ENCODE measurements at regions not wholly inside any gene's neighbourhood (a gene's known extent, or its start where the extent isn't known, plus 50 kb on each side); places are given as distances from the start of the nearest gene placed in this dataset.

- ATAC-seq (no peak), DNase-seq (no peak)
- TF ChIP-seq, protein P1, sequence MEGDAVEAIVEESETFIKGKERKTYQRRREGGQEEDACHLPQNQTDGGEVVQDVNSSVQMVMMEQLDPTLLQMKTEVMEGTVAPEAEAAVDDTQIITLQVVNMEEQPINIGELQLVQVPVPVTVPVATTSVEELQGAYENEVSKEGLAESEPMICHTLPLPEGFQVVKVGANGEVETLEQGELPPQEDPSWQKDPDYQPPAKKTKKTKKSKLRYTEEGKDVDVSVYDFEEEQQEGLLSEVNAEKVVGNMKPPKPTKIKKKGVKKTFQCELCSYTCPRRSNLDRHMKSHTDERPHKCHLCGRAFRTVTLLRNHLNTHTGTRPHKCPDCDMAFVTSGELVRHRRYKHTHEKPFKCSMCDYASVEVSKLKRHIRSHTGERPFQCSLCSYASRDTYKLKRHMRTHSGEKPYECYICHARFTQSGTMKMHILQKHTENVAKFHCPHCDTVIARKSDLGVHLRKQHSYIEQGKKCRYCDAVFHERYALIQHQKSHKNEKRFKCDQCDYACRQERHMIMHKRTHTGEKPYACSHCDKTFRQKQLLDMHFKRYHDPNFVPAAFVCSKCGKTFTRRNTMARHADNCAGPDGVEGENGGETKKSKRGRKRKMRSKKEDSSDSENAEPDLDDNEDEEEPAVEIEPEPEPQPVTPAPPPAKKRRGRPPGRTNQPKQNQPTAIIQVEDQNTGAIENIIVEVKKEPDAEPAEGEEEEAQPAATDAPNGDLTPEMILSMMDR (IDR thresholded peaks at IDR 0.05), result no peak
- H3K4me1 ChIP-seq (ENCODE audit: low read depth), result no peaks in the 10 kb centered on the region
- H3K36me3 ChIP-seq (ENCODE audit: low read depth), result no peaks in the 10 kb centered on the region
- intact Hi-C loops (cut with DNase I, micrococcal nuclease), result no loop called here
- H3K9me3 ChIP-seq, result no peaks in the 10 kb centered on the region
- H3K4me3 ChIP-seq, result no peak overlapping the region
These were observed 337.5 kb upstream of the NT5C1B start for GRCh38 chr2:18926631-18927524.

- Histone ChIP-seq H3K9me3 (no peaks in the 10 kb centered on the region), H3K4me3 (no peak overlapping the region), H3K4me1 (ENCODE audit: low read depth) (no peaks in the 10 kb centered on the region), H3K36me3 (ENCODE audit: low read depth) (no peaks in the 10 kb centered on the region)
- ATAC-seq (no peak), DNase-seq (no peak)
- TF ChIP-seq, protein P1 (IDR thresholded peaks at IDR 0.05), result no peak
- intact Hi-C loops (cut with DNase I, micrococcal nuclease), result no loop called here
These were observed 335.9 kb upstream of the NT5C1B start for GRCh38 chr2:18925296-18925695.

- DNase-seq (no peak), ATAC-seq (no peak)
- H3K36me3 ChIP-seq (ENCODE audit: low read depth), result no peaks in the 10 kb centered on the region
- H3K4me3 ChIP-seq, result no peak overlapping the region
- no peaks in the 10 kb centered on the region for H3K4me1 ChIP-seq (ENCODE audit: low read depth)
- intact Hi-C loops (cut with DNase I, micrococcal nuclease), result no loop called here
- no peaks in the 10 kb centered on the region for H3K9me3 ChIP-seq
- TF ChIP-seq, protein P1 (IDR thresholded peaks at IDR 0.05), result no peak
These were observed 335.5 kb upstream of the NT5C1B start for GRCh38 chr2:18924886-18925285.

DNA sequence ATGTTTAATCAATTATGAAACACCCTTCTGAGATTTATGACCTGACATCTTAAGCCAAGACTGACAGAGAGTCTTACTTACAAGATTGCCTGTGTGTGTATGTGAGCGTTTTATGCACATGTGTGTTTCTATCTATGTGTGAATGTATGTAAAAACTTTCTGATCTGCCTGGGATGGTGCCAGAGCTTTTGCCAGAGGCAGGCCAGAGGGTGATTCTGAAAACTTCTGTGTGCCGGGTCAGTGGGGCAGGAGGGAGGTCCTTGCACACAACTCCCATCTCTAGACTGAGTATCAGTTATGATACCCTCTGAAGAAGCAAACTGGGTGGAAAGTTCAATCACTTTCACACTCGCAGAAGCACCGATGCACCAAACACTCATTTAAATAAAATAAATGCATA is 335.0 kb upstream of the NT5C1B start:
- Histone ChIP-seq H3K9me3 (no peaks in the 10 kb centered on the region), H3K4me3 (no peak overlapping the region), H3K4me1 (ENCODE audit: low read depth) (no peaks in the 10 kb centered on the region), H3K36me3 (ENCODE audit: low read depth) (no peaks in the 10 kb centered on the region)
- no peak for ATAC-seq
- TF ChIP-seq, protein P1 (IDR thresholded peaks at IDR 0.05), result no peak
- DNase-seq, result no peak
- intact Hi-C loops (cut with DNase I, micrococcal nuclease), result no loop called here

GRCh38 chr2:18922276-18922675 is 332.9 kb upstream of the NT5C1B start:
- Histone ChIP-seq H3K4me3 (no peak overlapping the region), H3K4me1 (ENCODE audit: low read depth) (no peaks in the 10 kb centered on the region), H3K36me3 (ENCODE audit: low read depth) (no peaks in the 10 kb centered on the region), H3K9me3 (no peaks in the 10 kb centered on the region)
- ATAC-seq (no peak), DNase-seq (no peak)
- TF ChIP-seq, protein P1 (IDR thresholded peaks at IDR 0.05), result no peak
- intact Hi-C loops (cut with DNase I, micrococcal nuclease), result no loop called here
